ENCODE measurements at regions not wholly inside any gene's neighbourhood (a gene's known extent, or its start where the extent isn't known, plus 50 kb on each side); places are given as distances from the start of the nearest gene placed in this dataset.

GRCh38 chr17:70934231-70934630 is 764.9 kb downstream of the KCNJ2 start:
- H3K9me3 ChIP-seq (ENCODE audit: control insufficient read depth, low read depth, low read length), result no peaks in the 10 kb centered on the region
- H3K79me2 ChIP-seq (ENCODE audit: control insufficient read depth, insufficient read depth, low read length), result no peaks in the 10 kb centered on the region
- TF ChIP-seq CTCF (optimal IDR thresholded peaks at IDR 0.05 in 1 of 3, IDR thresholded peaks at IDR 0.05 in 1 of 3, conservative IDR thresholded peaks at IDR 0.05 in 1 of 3; ENCODE audit: extremely low read depth in 1 of 3, insufficient read depth in 2 of 3, low read length in 3 of 3) (no peak), EZH2 (IDR thresholded peaks at IDR 0.05; ENCODE audit: low read length) (no peak)
- no peaks in the 10 kb centered on the region for H3K4me1 ChIP-seq (ENCODE audit: control insufficient read depth, extremely low read depth, insufficient read depth, low read length)
- no peak overlapping the region for H3K4me3 ChIP-seq (ENCODE audit: control insufficient read depth in 2 of 3, extremely low read depth in 1 of 3, insufficient read depth in 2 of 3, low read depth in 1 of 3, low read length in 3 of 3)
- no peaks in the 10 kb centered on the region for H3K27me3 ChIP-seq (ENCODE audit: control insufficient read depth, extremely low read depth, insufficient read depth, low read length)
- no peak for DNase-seq (ENCODE audit: low read depth, low spot score)
- H3K27ac ChIP-seq (ENCODE audit: control insufficient read depth, insufficient read depth, low read length), result no peak overlapping the region
- H2AFZ ChIP-seq (ENCODE audit: control insufficient read depth, low read length), result no peak overlapping the region
- dilution Hi-C loops (cut with MboI; ENCODE audit: extremely low pct_ligation_motif_present, low sequenced_read_pairs), result no loop called here
- H4K20me1 ChIP-seq (ENCODE audit: control insufficient read depth, extremely low read depth, insufficient read depth, low read length), result no peaks in the 10 kb centered on the region
- FAIRE-seq, result no peak
- no peaks in the 10 kb centered on the region for H3K36me3 ChIP-seq (ENCODE audit: control insufficient read depth in 2 of 2, extremely low read depth in 1 of 2, insufficient read depth in 2 of 2, low read length in 2 of 2)
- H3K9ac ChIP-seq (ENCODE audit: control insufficient read depth, extremely low read depth, insufficient read depth, low read length), result no peak overlapping the region
- no peak overlapping the region for H3K4me2 ChIP-seq (ENCODE audit: control insufficient read depth, extremely low read depth, insufficient read depth, low read depth, low read length)
- no peaks in the 10 kb centered on the region for H3K9me1 ChIP-seq (ENCODE audit: control insufficient read depth, extremely low read depth, insufficient read depth, low read length)

- TF ChIP-seq CTCF (optimal IDR thresholded peaks at IDR 0.05 in 1 of 3, IDR thresholded peaks at IDR 0.05 in 1 of 3, conservative IDR thresholded peaks at IDR 0.05 in 1 of 3; ENCODE audit: extremely low read depth in 1 of 3, insufficient read depth in 2 of 3, low read length in 3 of 3), result no peak
- no peak for TF ChIP-seq EZH2 (IDR thresholded peaks at IDR 0.05; ENCODE audit: low read length)
- no peak for FAIRE-seq
- no peaks in the 10 kb centered on the region for H4K20me1 ChIP-seq (ENCODE audit: control insufficient read depth, extremely low read depth, insufficient read depth, low read length)
These were observed 765.5 kb downstream of the KCNJ2 start for GRCh38 chr17:70934835-70935234.

More at GRCh38 chr17:70934835-70935234, 765.5 kb downstream of the KCNJ2 start:
- dilution Hi-C loops (cut with MboI; ENCODE audit: extremely low pct_ligation_motif_present, low sequenced_read_pairs), result no loop called here
- Histone ChIP-seq H3K36me3 (ENCODE audit: control insufficient read depth in 2 of 2, extremely low read depth in 1 of 2, insufficient read depth in 2 of 2, low read length in 2 of 2) (no peaks in the 10 kb centered on the region), H3K79me2 (ENCODE audit: control insufficient read depth, insufficient read depth, low read length) (no peaks in the 10 kb centered on the region), H3K9ac (ENCODE audit: control insufficient read depth, extremely low read depth, insufficient read depth, low read length) (no peak overlapping the region), H3K9me1 (ENCODE audit: control insufficient read depth, extremely low read depth, insufficient read depth, low read length) (no peaks in the 10 kb centered on the region), H3K4me1 (ENCODE audit: control insufficient read depth, extremely low read depth, insufficient read depth, low read length) (no peaks in the 10 kb centered on the region), H3K4me3 (ENCODE audit: control insufficient read depth in 2 of 3, extremely low read depth in 1 of 3, insufficient read depth in 2 of 3, low read depth in 1 of 3, low read length in 3 of 3) (no peak overlapping the region), H3K27me3 (ENCODE audit: control insufficient read depth, extremely low read depth, insufficient read depth, low read length) (no peaks in the 10 kb centered on the region), H2AFZ (ENCODE audit: control insufficient read depth, low read length) (no peak overlapping the region), H3K4me2 (ENCODE audit: control insufficient read depth, extremely low read depth, insufficient read depth, low read depth, low read length) (no peak overlapping the region), H3K27ac (ENCODE audit: control insufficient read depth, insufficient read depth, low read length) (no peak overlapping the region), H3K9me3 (ENCODE audit: control insufficient read depth, low read depth, low read length) (no peaks in the 10 kb centered on the region)
- no peak for DNase-seq (ENCODE audit: low read depth, low spot score)

All from keratinocyte (primary cell).